Mesendoderm (in vitro differentiated cells): ENCODE measurements at regions not wholly inside any gene's neighbourhood (a gene's known extent, or its start where the extent isn't known, plus 50 kb on each side); places are given as distances from the start of the nearest gene placed in this dataset.

Experiments used
- DNase-seq: peaks from one replicate; pipeline ENCODE4 v3.0.0; 2013
- H2AK5ac ChIP-seq: 2 replicates; pipeline ENCODE4 v1.6.1; 2013; ENCODE audit warnings: low read length, inconsistent platforms
- H2BK120ac ChIP-seq: 2 replicates; pipeline ENCODE4 v1.6.1; 2013; ENCODE audit warnings: low read depth, mild to moderate bottlenecking, low read length, moderate library complexity, mixed read lengths
- H2BK15ac ChIP-seq: replicated peaks from 2 replicates; pipeline ENCODE4 v1.6.1; 2013; ENCODE audit warnings: low read depth, mild to moderate bottlenecking, moderate library complexity
- H2BK5ac ChIP-seq: 2 replicates; pipeline ENCODE4 v1.6.1; 2013; ENCODE audit warnings: low read length, inconsistent platforms
- H3K18ac ChIP-seq: 2 replicates; pipeline ENCODE4 v1.6.1; 2013; ENCODE audit warnings: mild to moderate bottlenecking, low read length, mixed read lengths
- H3K23ac ChIP-seq: one replicate; pipeline ENCODE4 v1.6.1; 2013; ENCODE audit warnings: low read length
- H3K27ac ChIP-seq: 2 replicates; pipeline ENCODE4 v1.5.1; 2013; ENCODE audit warnings: low read depth, mild to moderate bottlenecking, inconsistent platforms, low read length, moderate library complexity
- H3K27me3 ChIP-seq: 2 replicates; pipeline ENCODE4 v1.6.1; 2013; ENCODE audit warnings: low read length, control low read depth, mild to moderate bottlenecking, inconsistent platforms; ENCODE audit not compliant: insufficient read depth, poor library complexity
- H3K36me3 ChIP-seq: 2 replicates; pipeline ENCODE4 v1.6.1; 2013; ENCODE audit warnings: low read length, inconsistent platforms; ENCODE audit not compliant: control insufficient read depth, insufficient read depth
- H3K4ac ChIP-seq: one replicate; pipeline ENCODE4 v1.6.1; 2013; ENCODE audit warnings: low read depth, mild to moderate bottlenecking, low read length, moderate library complexity
- H3K4me1 ChIP-seq: 2 replicates; pipeline ENCODE4 v1.6.1; 2013; ENCODE audit warnings: low read depth, low read length, inconsistent platforms; ENCODE audit not compliant: control insufficient read depth
- H3K4me2 ChIP-seq: 2 replicates; pipeline ENCODE4 v1.6.1; 2013; ENCODE audit warnings: low read length
- H3K4me3 ChIP-seq: 2 replicates; pipeline ENCODE4 v1.5.1; 2013; ENCODE audit warnings: mild to moderate bottlenecking, low read length
- H3K56ac ChIP-seq: one replicate; pipeline ENCODE4 v1.6.1; 2013; ENCODE audit warnings: low read length
- H3K79me1 ChIP-seq: 2 replicates; pipeline ENCODE4 v1.6.1; 2013; ENCODE audit warnings: low read length, inconsistent platforms
- H3K79me2 ChIP-seq: 2 replicates; pipeline ENCODE4 v1.6.1; 2013; ENCODE audit warnings: mild to moderate bottlenecking, low read length; ENCODE audit not compliant: control insufficient read depth, insufficient read depth
- H3K9ac ChIP-seq: 2 replicates; pipeline ENCODE4 v1.6.1; 2013; ENCODE audit warnings: low read length, inconsistent platforms
- H4K5ac ChIP-seq: one replicate; pipeline ENCODE4 v1.6.1; 2013; ENCODE audit warnings: low read length
- H4K8ac ChIP-seq: one replicate; pipeline ENCODE4 v1.6.1; 2013; ENCODE audit warnings: low read depth, mild to moderate bottlenecking, control low read depth, low read length, moderate library complexity
- WGBS: extraction: QIAGEN DNeasy Blood & Tissue Kit; methylation state at CpG from one replicate; pipeline ENCODE4 v1.1.7; 2013; ENCODE audit warnings: low lambda C conversion rate, missing lambda C conversion rate; ENCODE audit not compliant: insufficient coverage; ENCODE audit errors: extremely low coverage; 5-methylcytosine and 5-hydroxymethylcytosine counted together

DNA sequence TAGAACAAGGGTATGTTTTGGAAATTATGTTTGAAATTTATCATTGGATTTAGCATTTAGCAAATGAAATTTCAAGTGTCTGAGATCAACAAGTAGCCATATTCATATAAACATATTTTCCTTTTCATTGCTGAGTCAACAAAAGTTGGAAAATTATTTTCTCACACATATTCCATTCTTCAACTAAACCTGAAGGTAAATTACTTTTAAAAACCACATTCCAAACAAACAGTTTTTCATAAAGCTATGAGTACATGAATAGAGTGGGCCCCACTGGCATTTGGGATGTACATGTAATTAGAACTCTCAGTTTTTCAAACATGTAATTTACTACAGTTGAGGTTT lies 178.3 kb upstream of the MKLN1 start:
- Histone ChIP-seq H3K9ac (no peak overlapping the region), H3K4ac (no peak overlapping the region), H3K79me2 (no peaks in the 10 kb centered on the region), H2BK5ac (no peak overlapping the region), H3K56ac (no peak overlapping the region), H2AK5ac (no peak overlapping the region), H3K79me1 (no peaks in the 10 kb centered on the region), H4K8ac (no peak overlapping the region), H3K23ac (no peak overlapping the region), H2BK120ac (no peak overlapping the region), H3K4me2 (no peak overlapping the region), H2BK15ac (no peak overlapping the region), H3K36me3 (no peaks in the 10 kb centered on the region), H3K27me3 (no peaks in the 10 kb centered on the region), H3K18ac (no peak overlapping the region), H4K5ac (no peak overlapping the region), H3K4me3 (no peak overlapping the region), H3K4me1 (no peaks in the 10 kb centered on the region), H3K27ac (no peak overlapping the region)
- DNase-seq, result no peak

GRCh38 chr7:131149840-131150239 lies 177.8 kb upstream of the MKLN1 start:
- Histone ChIP-seq H3K4me1 (no peaks in the 10 kb centered on the region), H3K79me2 (no peaks in the 10 kb centered on the region), H3K4ac (no peak overlapping the region), H3K56ac (no peak overlapping the region), H2BK120ac (no peak overlapping the region), H3K79me1 (no peaks in the 10 kb centered on the region), H2BK15ac (no peak overlapping the region), H3K18ac (no peak overlapping the region), H3K4me2 (no peak overlapping the region), H3K23ac (no peak overlapping the region), H3K36me3 (no peaks in the 10 kb centered on the region), H3K9ac (no peak overlapping the region), H2BK5ac (no peak overlapping the region), H2AK5ac (no peak overlapping the region), H3K27ac (no peak overlapping the region), H4K8ac (no peak overlapping the region), H3K27me3 (no peaks in the 10 kb centered on the region), H4K5ac (no peak overlapping the region), H3K4me3 (no peak overlapping the region)
- no CpG with 5 or more reads among the region's 4 CpGs for WGBS
- DNase-seq, result no peak

GRCh38 chr7:131151034-131151433 lies 176.6 kb upstream of the MKLN1 start:
- no CpG with 5 or more reads among the region's 3 CpGs for WGBS
- H3K18ac ChIP-seq, result no peak overlapping the region
- no peak for DNase-seq
- H4K5ac ChIP-seq, result no peak overlapping the region
- no peaks in the 10 kb centered on the region for H3K27me3 ChIP-seq
- H2BK5ac ChIP-seq, result no peak overlapping the region
- H3K36me3 ChIP-seq, result no peaks in the 10 kb centered on the region
- no peak overlapping the region for H3K23ac ChIP-seq
- no peak overlapping the region for H2BK120ac ChIP-seq
- no peaks in the 10 kb centered on the region for H3K79me2 ChIP-seq
- no peak overlapping the region for H3K4ac ChIP-seq
- no peak overlapping the region for H3K4me2 ChIP-seq
- no peak overlapping the region for H3K27ac ChIP-seq
- no peaks in the 10 kb centered on the region for H3K79me1 ChIP-seq
- no peak overlapping the region for H4K8ac ChIP-seq
- H3K4me3 ChIP-seq, result no peak overlapping the region
- H3K56ac ChIP-seq, result no peak overlapping the region
- H2BK15ac ChIP-seq, result no peak overlapping the region
- no peaks in the 10 kb centered on the region for H3K4me1 ChIP-seq
- H3K9ac ChIP-seq, result no peak overlapping the region
- no peak overlapping the region for H2AK5ac ChIP-seq

GRCh38 chr7:131152766-131153165 lies 174.9 kb upstream of the MKLN1 start:
- Histone ChIP-seq H3K4me3 (no peak overlapping the region), H2BK15ac (no peak overlapping the region), H2BK120ac (no peak overlapping the region), H3K4me1 (no peaks in the 10 kb centered on the region), H3K56ac (no peak overlapping the region), H3K23ac (no peak overlapping the region), H3K4ac (no peak overlapping the region), H3K4me2 (no peak overlapping the region), H4K8ac (no peak overlapping the region), H3K79me1 (no peaks in the 10 kb centered on the region), H3K36me3 (no peaks in the 10 kb centered on the region), H3K18ac (no peak overlapping the region), H2BK5ac (no peak overlapping the region), H2AK5ac (no peak overlapping the region), H3K9ac (no peak overlapping the region), H3K27ac (no peak overlapping the region), H3K79me2 (no peaks in the 10 kb centered on the region), H4K5ac (no peak overlapping the region), H3K27me3 (no peaks in the 10 kb centered on the region)
- no peak for DNase-seq

DNA sequence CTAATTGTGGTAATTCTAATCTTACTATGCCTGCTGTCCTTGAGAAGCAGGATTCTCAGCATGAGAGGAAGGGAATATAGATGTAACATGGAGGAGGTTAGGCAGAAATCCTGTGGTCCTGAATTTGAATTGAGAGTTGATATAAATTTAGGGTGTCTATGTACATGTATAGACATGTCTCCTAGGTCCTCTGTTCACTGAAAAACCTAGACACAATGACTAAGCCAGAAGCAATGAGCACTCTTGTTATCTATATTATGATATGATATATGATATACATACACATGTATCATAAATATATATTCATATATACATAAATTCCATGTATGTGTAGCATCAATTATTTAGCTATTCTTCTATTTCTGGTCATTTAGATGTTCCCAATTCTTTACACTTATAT lies 173.3 kb upstream of the MKLN1 start:
- H3K23ac ChIP-seq, result no peak overlapping the region
- no peak overlapping the region for H2BK15ac ChIP-seq
- H3K27me3 ChIP-seq, result no peaks in the 10 kb centered on the region
- no peaks in the 10 kb centered on the region for H3K79me2 ChIP-seq
- no peak overlapping the region for H2BK5ac ChIP-seq
- no peak overlapping the region for H2BK120ac ChIP-seq
- H3K4me1 ChIP-seq, result no peaks in the 10 kb centered on the region
- no peak overlapping the region for H2AK5ac ChIP-seq
- no peak overlapping the region for H3K9ac ChIP-seq
- H3K18ac ChIP-seq, result no peak overlapping the region
- no peak overlapping the region for H3K4me2 ChIP-seq
- H3K27ac ChIP-seq, result no peak overlapping the region
- H4K5ac ChIP-seq, result no peak overlapping the region
- no peak overlapping the region for H3K56ac ChIP-seq
- no peaks in the 10 kb centered on the region for H3K79me1 ChIP-seq
- DNase-seq, result no peak
- H3K4me3 ChIP-seq, result no peak overlapping the region
- H4K8ac ChIP-seq, result no peak overlapping the region
- no peak overlapping the region for H3K4ac ChIP-seq
- no peaks in the 10 kb centered on the region for H3K36me3 ChIP-seq

GRCh38 chr7:131157530-131158243 lies 170.0 kb upstream of the MKLN1 start:
- DNase-seq, result no peak
- no peak overlapping the region for H3K4me3 ChIP-seq
- whole genome bisulfite sequencing, result no CpG with 5 or more reads among the region's 14 CpGs
- H4K8ac ChIP-seq, result no peak overlapping the region
- no peaks in the 10 kb centered on the region for H3K4me1 ChIP-seq
- no peak overlapping the region for H2BK120ac ChIP-seq
- H3K79me1 ChIP-seq, result no peaks in the 10 kb centered on the region
- H2BK5ac ChIP-seq, result no peak overlapping the region
- no peaks in the 10 kb centered on the region for H3K79me2 ChIP-seq
- H3K23ac ChIP-seq, result no peak overlapping the region
- H3K27ac ChIP-seq, result no peak overlapping the region
- no peak overlapping the region for H3K18ac ChIP-seq
- no peak overlapping the region for H3K56ac ChIP-seq
- H2BK15ac ChIP-seq, result no peak overlapping the region
- no peak overlapping the region for H2AK5ac ChIP-seq
- no peak overlapping the region for H3K4ac ChIP-seq
- H3K27me3 ChIP-seq, result no peaks in the 10 kb centered on the region
- no peak overlapping the region for H3K9ac ChIP-seq
- H4K5ac ChIP-seq, result no peak overlapping the region
- no peaks in the 10 kb centered on the region for H3K36me3 ChIP-seq
- no peak overlapping the region for H3K4me2 ChIP-seq
